Brain microvascular endothelial cell (primary cell): ENCODE measurements at regions not wholly inside any gene's neighbourhood (a gene's known extent, or its start where the extent isn't known, plus 50 kb on each side); places are given as distances from the start of the nearest gene placed in this dataset.
"Not testable (repeated sequence)": the region's sequence is repeated elsewhere in the genome, so short reads cannot be mapped to it uniquely, and the experiment has no call there.

Experiments
- DNase-seq: peaks from one replicate; pipeline ENCODE4 v3.0.0-alpha.2; 2020
- H3K27ac ChIP-seq: fragments of 250-450 bp; sonication (Bioruptor Pico); 2 replicates; pipeline ENCODE4 v1.5.1; 2020; ENCODE audit warnings: mild to moderate bottlenecking, moderate library complexity
- H3K27me3 ChIP-seq: fragments of 250-450 bp; sonication (Bioruptor Pico); replicated peaks from 2 replicates; pipeline ENCODE4 v1.5.1; 2020; ENCODE audit warnings: mild to moderate bottlenecking
- H3K36me3 ChIP-seq: fragments of 250-450 bp; sonication (Bioruptor Pico); replicated peaks from 2 replicates; pipeline ENCODE4 v1.5.1; 2020; ENCODE audit warnings: mild to moderate bottlenecking
- H3K4me3 ChIP-seq: 2 replicates; pipeline ENCODE4 v1.5.1; 2011; ENCODE audit warnings: low read depth, mild to moderate bottlenecking, control low read depth, low read length, moderate library complexity
- in situ Hi-C: cut with HindIII; loops from 2 replicates; pipeline ENCODE4 v1.10.0; 2017; ENCODE audit warnings: low sequenced_read_pairs, low pct_ligation_motif_present
- TF ChIP-seq, protein P1 (sequence below): IDR thresholded peaks from 2 replicates; pipeline ENCODE4 v1.5.1; 2011; ENCODE audit warnings: low read depth, mild to moderate bottlenecking, moderate library complexity, low read length, control low read depth, inconsistent platforms; ENCODE audit errors: missing control alignments

DNA sequence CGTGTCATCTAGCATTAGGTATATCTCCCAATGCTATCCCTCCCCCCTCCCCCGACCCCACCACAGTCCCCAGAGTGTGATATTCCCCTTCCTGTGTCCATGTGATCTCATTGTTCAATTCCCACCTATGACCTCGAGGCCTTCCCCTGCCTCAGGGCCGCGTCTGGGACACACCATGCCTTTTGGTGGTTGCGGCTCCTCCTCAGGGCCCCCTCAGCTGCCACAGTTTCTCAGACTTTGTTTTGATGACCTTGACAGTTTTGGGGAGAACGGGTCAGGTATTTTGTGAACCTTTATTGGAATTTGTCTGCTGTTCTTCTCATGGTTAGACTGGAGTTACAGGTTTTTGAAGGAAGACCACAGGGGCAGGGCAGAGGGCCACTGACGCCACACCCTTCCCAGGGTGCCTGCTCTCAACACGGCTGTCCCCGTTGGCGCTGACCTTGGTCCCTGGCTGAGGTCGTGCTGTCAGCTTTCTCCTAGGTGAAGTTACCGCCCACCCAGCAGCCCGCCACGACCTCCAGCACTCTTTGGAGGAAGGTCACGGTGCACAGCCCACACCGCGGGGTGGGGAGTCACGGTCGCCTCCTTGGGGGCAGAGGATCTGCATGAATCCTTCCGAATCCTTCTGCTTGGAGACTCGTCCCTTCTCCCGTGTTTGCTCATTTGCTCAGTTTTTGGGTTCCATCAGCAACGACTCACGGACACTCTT, 130.5 kb downstream of the KIF26A start:
- TF ChIP-seq, protein P1, sequence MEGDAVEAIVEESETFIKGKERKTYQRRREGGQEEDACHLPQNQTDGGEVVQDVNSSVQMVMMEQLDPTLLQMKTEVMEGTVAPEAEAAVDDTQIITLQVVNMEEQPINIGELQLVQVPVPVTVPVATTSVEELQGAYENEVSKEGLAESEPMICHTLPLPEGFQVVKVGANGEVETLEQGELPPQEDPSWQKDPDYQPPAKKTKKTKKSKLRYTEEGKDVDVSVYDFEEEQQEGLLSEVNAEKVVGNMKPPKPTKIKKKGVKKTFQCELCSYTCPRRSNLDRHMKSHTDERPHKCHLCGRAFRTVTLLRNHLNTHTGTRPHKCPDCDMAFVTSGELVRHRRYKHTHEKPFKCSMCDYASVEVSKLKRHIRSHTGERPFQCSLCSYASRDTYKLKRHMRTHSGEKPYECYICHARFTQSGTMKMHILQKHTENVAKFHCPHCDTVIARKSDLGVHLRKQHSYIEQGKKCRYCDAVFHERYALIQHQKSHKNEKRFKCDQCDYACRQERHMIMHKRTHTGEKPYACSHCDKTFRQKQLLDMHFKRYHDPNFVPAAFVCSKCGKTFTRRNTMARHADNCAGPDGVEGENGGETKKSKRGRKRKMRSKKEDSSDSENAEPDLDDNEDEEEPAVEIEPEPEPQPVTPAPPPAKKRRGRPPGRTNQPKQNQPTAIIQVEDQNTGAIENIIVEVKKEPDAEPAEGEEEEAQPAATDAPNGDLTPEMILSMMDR, result no peak
- no peaks in the 10 kb centered on the region for H3K27me3 ChIP-seq
- H3K4me3 ChIP-seq, result no peak overlapping the region
- no peaks in the 10 kb centered on the region for H3K36me3 ChIP-seq
- no peak for DNase-seq
- in situ Hi-C loops, result no loop called here
- no peak overlapping the region for H3K27ac ChIP-seq

DNA sequence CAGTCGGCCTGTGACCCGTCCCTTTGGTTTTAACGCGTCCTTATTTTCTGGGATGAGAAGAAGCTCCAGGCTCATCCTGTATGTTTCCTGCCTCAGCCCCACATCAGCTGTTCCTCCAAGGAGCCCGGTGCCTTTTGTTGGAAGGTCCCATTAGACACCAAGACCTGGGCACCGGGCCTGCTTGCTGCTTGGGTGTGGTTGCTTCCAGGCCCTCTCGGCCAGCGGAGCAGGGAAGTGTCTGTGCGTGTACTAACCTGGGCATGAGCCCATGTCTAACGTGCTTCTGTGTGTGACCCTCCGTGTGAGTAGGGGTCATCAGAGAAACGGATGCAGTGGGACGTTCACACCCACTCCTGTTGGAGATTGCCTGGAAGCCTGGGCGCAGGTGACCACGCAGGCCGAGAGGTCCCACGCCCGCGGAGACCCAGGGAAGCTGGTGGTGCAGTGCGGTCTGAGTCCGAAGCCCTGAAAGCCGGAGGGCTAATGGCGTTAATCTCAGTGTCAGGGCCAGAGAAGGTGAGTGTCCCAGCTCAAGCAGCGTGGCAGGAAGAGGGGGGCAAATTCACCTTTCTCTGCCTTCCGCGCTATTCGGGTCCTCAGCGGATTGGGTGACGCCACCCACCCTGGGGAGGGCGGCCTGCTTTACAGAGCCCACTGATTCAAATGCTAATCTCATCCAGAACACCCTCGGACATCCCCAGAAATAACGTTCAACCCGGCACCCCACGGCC, 131.3 kb downstream of the KIF26A start:
- H3K36me3 ChIP-seq, H3K27ac ChIP-seq, DNase-seq, H3K4me3 ChIP-seq, in situ Hi-C loops, H3K27me3 ChIP-seq: not testable (repeated sequence)

DNA sequence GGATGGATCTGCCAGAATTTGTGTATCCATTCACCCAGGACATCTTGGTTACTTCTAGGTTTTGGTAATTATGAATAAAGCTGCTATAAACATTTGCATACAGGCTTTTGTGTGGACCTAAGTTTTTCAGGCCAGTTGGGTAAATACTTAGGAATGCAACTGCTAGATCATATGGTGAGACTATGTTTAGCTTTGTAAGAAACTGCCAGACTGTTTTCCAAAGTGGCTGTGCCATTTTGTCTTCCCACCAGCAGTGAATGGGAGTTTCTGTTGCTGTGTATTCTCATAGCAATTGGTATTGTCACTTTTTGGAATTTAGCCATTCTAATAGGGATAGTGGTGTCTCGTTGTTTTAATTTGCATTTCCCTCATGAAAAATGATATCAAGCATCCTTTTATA, 133.0 kb downstream of the KIF26A start:
- DNase-seq, result no peak
- in situ Hi-C loops, result no loop called here
- Histone ChIP-seq H3K27ac (no peak overlapping the region), H3K27me3 (no peaks in the 10 kb centered on the region), H3K36me3 (no peaks in the 10 kb centered on the region), H3K4me3 (no peak overlapping the region)
- TF ChIP-seq, protein P1, result no peak

DNA sequence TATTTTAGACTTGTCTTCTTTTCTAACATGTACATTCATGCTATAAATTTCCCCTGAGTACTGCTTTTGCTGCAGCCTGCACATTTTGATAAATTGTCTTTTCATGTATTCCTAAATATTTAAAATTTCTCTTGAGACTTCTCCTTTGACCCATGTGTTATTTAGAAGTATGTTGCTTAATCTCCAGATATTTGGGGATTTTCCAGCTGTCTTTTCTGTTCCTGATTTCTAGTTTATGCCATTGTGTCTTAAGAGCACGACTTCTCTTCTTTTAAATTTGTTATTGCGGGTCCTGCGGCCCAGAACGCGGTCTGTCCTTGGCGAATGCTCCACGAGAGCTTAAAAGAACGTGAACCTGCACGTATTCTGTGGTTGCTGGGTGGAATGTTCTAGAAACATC, 136.4 kb downstream of the KIF26A start:
- Histone ChIP-seq H3K4me3 (no peak overlapping the region), H3K27ac (no peak overlapping the region), H3K27me3 (no peaks in the 10 kb centered on the region), H3K36me3 (no peaks in the 10 kb centered on the region)
- in situ Hi-C loops, result no loop called here
- TF ChIP-seq, protein P1, result no peak
- no peak for DNase-seq

DNA sequence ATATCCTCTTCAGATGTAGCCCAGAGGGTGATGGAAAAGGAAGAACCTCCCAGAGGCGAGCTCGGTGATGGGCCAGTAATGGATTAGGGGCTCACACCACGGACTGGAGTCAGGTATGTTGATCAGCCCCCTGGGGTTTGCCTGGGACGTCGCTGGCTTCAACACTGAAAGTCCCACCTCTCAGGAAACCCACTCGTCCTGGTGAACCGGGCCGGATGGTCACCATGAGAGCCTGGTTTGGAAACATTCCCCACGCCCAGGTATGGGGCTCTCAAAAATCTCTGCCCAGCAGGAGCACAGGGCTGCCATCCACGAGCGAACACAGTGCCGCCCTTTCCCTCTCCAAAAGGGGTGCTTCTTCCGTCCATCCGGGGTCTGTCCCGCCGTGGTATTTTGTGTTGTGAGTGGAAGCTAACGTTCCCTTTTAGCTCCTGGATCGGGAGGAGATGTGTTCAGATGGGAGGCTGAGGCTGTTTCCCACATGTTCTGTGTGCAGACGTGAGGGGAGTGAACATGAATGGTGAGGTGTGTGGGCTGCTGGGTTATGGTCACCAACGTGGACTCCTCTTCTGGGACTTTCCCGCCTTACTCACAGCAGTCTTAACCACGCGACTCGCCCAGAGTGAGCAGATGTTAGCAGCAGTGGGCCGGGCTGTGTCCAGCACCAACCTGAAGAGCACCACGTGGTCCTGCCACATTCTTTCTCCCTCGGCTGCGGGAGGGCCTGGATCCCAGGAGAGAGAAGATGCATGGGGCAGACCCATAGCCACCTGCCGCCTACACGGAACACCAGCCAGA, 139.2 kb downstream of the KIF26A start:
- H3K27me3 ChIP-seq, result no peaks in the 10 kb centered on the region
- H3K27ac ChIP-seq, result no peak overlapping the region
- in situ Hi-C loops, result no loop called here
- no peaks in the 10 kb centered on the region for H3K36me3 ChIP-seq
- no peak overlapping the region for H3K4me3 ChIP-seq
- TF ChIP-seq, protein P1, result no peak
- no peak for DNase-seq

DNA sequence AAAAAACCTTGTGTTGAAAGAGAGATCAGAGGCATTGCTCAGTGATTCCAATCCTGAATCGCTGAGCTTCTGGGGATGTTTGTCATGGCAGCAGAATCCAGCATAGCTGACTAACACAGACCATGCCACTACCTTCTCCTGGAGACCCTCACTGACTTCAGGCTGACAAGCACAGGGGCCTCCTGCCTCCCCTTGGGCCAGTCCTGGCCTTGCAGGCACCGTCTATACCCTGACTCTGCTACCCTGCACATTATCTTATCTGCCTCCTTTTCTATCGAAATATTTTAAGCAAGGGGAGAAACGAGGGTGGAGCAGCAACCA, 139.8 kb downstream of the KIF26A start:
- DNase-seq, result no peak
- Histone ChIP-seq H3K4me3 (no peak overlapping the region), H3K36me3 (no peaks in the 10 kb centered on the region), H3K27ac (no peak overlapping the region), H3K27me3 (no peaks in the 10 kb centered on the region)
- in situ Hi-C loops, result no loop called here
- TF ChIP-seq, protein P1, result no peak
